Pons (tissue), 1 donor: ENCODE measurements at regions not wholly inside any gene's neighbourhood (a gene's known extent, or its start where the extent isn't known, plus 50 kb on each side); places are given as distances from the start of the nearest gene placed in this dataset.

Experiments used
- DNase-seq: peaks from one replicate; pipeline ENCODE4 v3.0.0-alpha.2; 2016; ENCODE audit warnings: low spot score

- DNase-seq = no peak
These were observed 64.4 kb upstream of the ETS2 start for GRCh38 chr21:38741092-38741949.

GRCh38 chr21:38741950-38742256 is 63.8 kb upstream of the ETS2 start:
- no peak for DNase-seq

- DNase-seq = no peak
These were observed 63.0 kb upstream of the ETS2 start for GRCh38 chr21:38742580-38743260.

GRCh38 chr21:38743772-38744529 is 61.8 kb upstream of the ETS2 start:
- DNase-seq = no peak

GRCh38 chr21:38744861-38745260 is 60.9 kb upstream of the ETS2 start:
- no peak for DNase-seq

GRCh38 chr21:38747810-38748209 is 57.9 kb upstream of the ETS2 start:
- no peak for DNase-seq

- DNase-seq = peak; percentile 51
These were observed 54.2 kb upstream of the ETS2 start for GRCh38 chr21:38751379-38752050.

GRCh38 chr21:38752051-38752505 is 53.7 kb upstream of the ETS2 start:
- DNase-seq = no peak

- DNase-seq = no peak
These were observed 52.6 kb upstream of the ETS2 start for GRCh38 chr21:38753114-38753513.

- DNase-seq = no peak
These were observed 52.2 kb upstream of the ETS2 start for GRCh38 chr21:38753557-38753971.
